A549 (cell line): ENCODE measurements at regions not wholly inside any gene's neighbourhood (a gene's known extent, or its start where the extent isn't known, plus 50 kb on each side); places are given as distances from the start of the nearest gene placed in this dataset.
"Not testable (repeated sequence)": the region's sequence is repeated elsewhere in the genome, so short reads cannot be mapped to it uniquely, and the experiment has no call there.

Source experiments
- ATAC-seq, 2 experiments: fragments of 200-7000 bp in 1 of 2; fragments of >200 bp in 1 of 2; cut with Nextera tagmentation in 1 of 2; cut with Tn5 transposase in 1 of 2; 3 replicates each; pipeline versions ENCODE4 v1.8.0 to v1.9.1; 2018 to 2020; ENCODE audit warnings: mild to moderate bottlenecking in 1 of 2, moderate library complexity in 1 of 2
- CTCF ChIA-PET: fragments of 300-600 bp; sonication (Branson Sonifier 250); formaldehyde crosslinking; extraction: SDS; loops from one replicate; lab custom pipeline; 2021; ENCODE audit warnings: antibody characterized with exemption, inconsistent platforms; lab: Yijun Ruan, JAX
- POLR2A ChIA-PET: fragments of 350-600 bp; formaldehyde crosslinking; extraction: SDS; loops from one replicate; lab custom pipeline; 2021; ENCODE audit warnings: antibody characterized with exemption, inconsistent platforms; lab: Yijun Ruan, JAX
- DNase-seq, 2 experiments: peaks; one replicate each; pipeline versions ENCODE4 v3.0.0 to v3.0.0-alpha.2; 2011 to 2016; ENCODE audit warnings: low read depth in 1 of 2, low spot score in 1 of 2
- FAIRE-seq: peaks from 2 replicates; lab custom pipeline; 2011; peaks lifted over from hg19 to GRCh38; lab: Jason Lieb, UNC
- H3K27ac ChIP-seq, 2 experiments: fragments of >200 bp; sonication (Bioruptor Twin); formaldehyde crosslinking; 3 replicates each; pipeline ENCODE4 v1.5.1; 2016 to 2017
- H3K4me1 ChIP-seq: fragments of >200 bp; sonication (Bioruptor Twin); formaldehyde crosslinking; 3 replicates; pipeline ENCODE4 v1.6.1; 2016
- H3K4me2 ChIP-seq: fragments of >200 bp; sonication (Bioruptor Twin); formaldehyde crosslinking; 3 replicates; pipeline ENCODE4 v1.6.1; 2016
- H3K4me3 ChIP-seq: fragments of >200 bp; sonication (Bioruptor Twin); formaldehyde crosslinking; 3 replicates; pipeline ENCODE4 v1.5.1; 2016
- H3K9me3 ChIP-seq: fragments of >200 bp; sonication (Bioruptor Twin); formaldehyde crosslinking; 3 replicates; pipeline ENCODE4 v1.6.1; 2016
- ATOH8 ChIP-seq: fragments of 250-450 bp; sonication (Bioruptor Pico); IDR thresholded peaks from 2 replicates; pipeline ENCODE4 v1.5.0; 2020; ENCODE audit warnings: low read depth, mild to moderate bottlenecking, moderate library complexity
- CEBPB ChIP-seq, 2 experiments: fragments of >200 bp in 1 of 2; sonication (Bioruptor Twin) in 1 of 2; formaldehyde crosslinking in 1 of 2; IDR thresholded peaks; 2 replicates each; pipeline ENCODE4 v1.6.1; 2012 to 2016
- CHD4 ChIP-seq: fragments of 200-600 bp; sonication (generic); IDR thresholded peaks from 2 replicates; pipeline ENCODE4 v1.6.1; 2016; ENCODE audit warnings: antibody characterized with exemption, mild to moderate bottlenecking, borderline replicate concordance
- E2F6 ChIP-seq: IDR thresholded peaks from 2 replicates; pipeline ENCODE4 v1.6.1; 2012; ENCODE audit warnings: low read depth, borderline replicate concordance
- ELK1 ChIP-seq: fragments of 150-350 bp; IDR thresholded peaks from 2 replicates; pipeline ENCODE4 v1.6.1; 2014; ENCODE audit warnings: low read depth, mild to moderate bottlenecking, low read length
- EP300 ChIP-seq, 2 experiments: fragments of >200 bp; sonication (Bioruptor Twin); formaldehyde crosslinking; IDR thresholded peaks; 2 replicates in 1 of 2; 3 replicates in 1 of 2; pipeline ENCODE4 v1.6.1; 2016 to 2017
- FOSL2 ChIP-seq, 2 experiments: fragments of 450-650 bp in 1 of 2; fragments of >200 bp in 1 of 2; sonication (Bioruptor Twin) in 1 of 2; formaldehyde crosslinking; IDR thresholded peaks; 2 replicates each; pipeline versions ENCODE4 v1.5.0 to v1.6.1; 2016 to 2020; ENCODE audit warnings: mild to moderate bottlenecking in 1 of 2, moderate library complexity in 1 of 2
- FOXS1 ChIP-seq: fragments of 250-450 bp; sonication (Bioruptor Pico); IDR thresholded peaks from 2 replicates; pipeline ENCODE4 v1.5.0; 2020; ENCODE audit warnings: mild to moderate bottlenecking, moderate library complexity
- HMGXB4 ChIP-seq: fragments of 250-450 bp; sonication (Bioruptor Pico); IDR thresholded peaks from 2 replicates; pipeline ENCODE4 v1.5.0; 2021; ENCODE audit warnings: mild to moderate bottlenecking, moderate library complexity, borderline replicate concordance
- HOXA7 ChIP-seq: fragments of 250-450 bp; sonication (Bioruptor Pico); IDR thresholded peaks from 2 replicates; pipeline ENCODE4 v1.5.0; 2020; ENCODE audit warnings: mild to moderate bottlenecking, moderate library complexity
- HOXB13 ChIP-seq: fragments of 250-450 bp; sonication (Bioruptor Pico); IDR thresholded peaks from 2 replicates; pipeline ENCODE4 v1.5.0; 2020; ENCODE audit warnings: low read depth, mild to moderate bottlenecking, moderate library complexity
- JUN ChIP-seq, 2 experiments: fragments of >200 bp; sonication (Bioruptor Twin); formaldehyde crosslinking; IDR thresholded peaks; 2 replicates in 1 of 2; 3 replicates in 1 of 2; pipeline ENCODE4 v1.6.1; 2016 to 2017
- JUNB ChIP-seq: fragments of >200 bp; sonication (Bioruptor Twin); formaldehyde crosslinking; IDR thresholded peaks from 2 replicates; pipeline ENCODE4 v1.6.1; 2016
- MAFK ChIP-seq: fragments of 450-650 bp; IDR thresholded peaks from 2 replicates; pipeline ENCODE4 v1.6.1; 2014; ENCODE audit not compliant: partially characterized antibody
- NFE2L2 ChIP-seq: fragments of 150-350 bp; conservative IDR thresholded peaks from 2 replicates; pipeline ENCODE4 v1.6.1; 2014; ENCODE audit warnings: low read length
- NPAS2 ChIP-seq: fragments of 250-450 bp; sonication (Bioruptor Pico); IDR thresholded peaks from 2 replicates; pipeline ENCODE4 v1.8.0; 2022; ENCODE audit warnings: mild to moderate bottlenecking, moderate library complexity, borderline replicate concordance
- NR3C1 ChIP-seq: fragments of >200 bp; sonication (Bioruptor Twin); formaldehyde crosslinking; IDR thresholded peaks from 3 replicates; pipeline ENCODE4 v1.6.1; 2017
- RAD21 ChIP-seq, 2 experiments: fragments of >200 bp in 1 of 2; sonication (Bioruptor Twin) in 1 of 2; formaldehyde crosslinking in 1 of 2; IDR thresholded peaks in 1 of 2; conservative IDR thresholded peaks in 1 of 2; 2 replicates in 1 of 2; 3 replicates in 1 of 2; pipeline ENCODE4 v1.6.1; 2012 to 2018; ENCODE audit warnings: inconsistent platforms in 1 of 2
- RARB ChIP-seq: fragments of 250-450 bp; sonication (Bioruptor Pico); IDR thresholded peaks from 2 replicates; pipeline ENCODE4 v1.8.0; 2021; ENCODE audit warnings: mild to moderate bottlenecking, moderate library complexity
- RCOR1 ChIP-seq: fragments of 150-350 bp; IDR thresholded peaks from 2 replicates; pipeline ENCODE4 v1.6.1; 2014; ENCODE audit warnings: antibody characterized with exemption, low read length, low read depth
- REST ChIP-seq: fragments of 200-600 bp; sonication (generic); IDR thresholded peaks from 2 replicates; pipeline ENCODE4 v1.6.1; 2016; ENCODE audit warnings: antibody characterized with exemption, mild to moderate bottlenecking, moderate library complexity
- RFX5 ChIP-seq: fragments of 450-650 bp; IDR thresholded peaks from 2 replicates; pipeline ENCODE4 v1.7.1; 2014; ENCODE audit warnings: antibody characterized with exemption, mild to moderate bottlenecking, moderate library complexity
- TP53 ChIP-seq: fragments of 250-450 bp; sonication (Bioruptor Pico); IDR thresholded peaks from 2 replicates; pipeline ENCODE4 v1.5.0; 2021; ENCODE audit warnings: mild to moderate bottlenecking, moderate library complexity
- ZC3H11A ChIP-seq: fragments of 450-650 bp; IDR thresholded peaks from 2 replicates; pipeline ENCODE4 v1.6.1; 2014; ENCODE audit warnings: antibody characterized with exemption, mild to moderate bottlenecking
- ZFP36 ChIP-seq: fragments of 450-650 bp; IDR thresholded peaks from 2 replicates; pipeline ENCODE4 v1.6.1; 2014; ENCODE audit warnings: borderline replicate concordance; ENCODE audit not compliant: partially characterized antibody
- ZSCAN20 ChIP-seq: fragments of 250-450 bp; sonication (Bioruptor Pico); IDR thresholded peaks from 2 replicates; pipeline ENCODE4 v1.8.0; 2022; ENCODE audit warnings: mild to moderate bottlenecking, moderate library complexity
- WGBS: methylation state at CpG from one replicate; pipeline ENCODE4 v1.1.6; 2017; ENCODE audit errors: missing lambda C conversion rate; 5-methylcytosine and 5-hydroxymethylcytosine counted together

GRCh38 chrY:7588176-7588575, 676.6 kb upstream of the AMELY start:
- POLR2A ChIA-PET, ATAC-seq, CTCF ChIA-PET, H3K4me3 ChIP-seq, H3K27ac ChIP-seq, FAIRE-seq, DNase-seq, H3K4me1 ChIP-seq, H3K4me2 ChIP-seq, H3K9me3 ChIP-seq: not testable (repeated sequence)
- WGBS: 0% methylated on average over 1 of the region's 1 CpG

GRCh38 chrY:7562541-7562940, 651.0 kb upstream of the AMELY start:
- no peak for DNase-seq
- H3K9me3 ChIP-seq: no peaks in the 10 kb centered on the region
- H3K4me2 ChIP-seq: no peak overlapping the region
- CTCF ChIA-PET: no interaction called here
- POLR2A ChIA-PET: no interaction called here
- H3K4me1 ChIP-seq: no peaks in the 10 kb centered on the region
- no peak for TF ChIP-seq NR3C1
- TF ChIP-seq ATOH8: no peak
- TF ChIP-seq EP300 (IDR thresholded peaks at IDR 0.05): no peak
- TF ChIP-seq RARB: no peak
- no peak for TF ChIP-seq HOXA7 (CRISPR knock-in tag)
- TF ChIP-seq JUNB: no peak
- no peak for TF ChIP-seq NPAS2 (CRISPR knock-in tag)
- no peak for TF ChIP-seq RAD21 (conservative IDR thresholded peaks at IDR 0.05 in 1 of 2, IDR thresholded peaks at IDR 0.05 in 1 of 2)
- TF ChIP-seq RCOR1: no peak
- no peak for TF ChIP-seq ZSCAN20 (CRISPR knock-in tag)
- TF ChIP-seq E2F6: no peak
- TF ChIP-seq CEBPB (IDR thresholded peaks at IDR 0.05): no peak
- H3K27ac ChIP-seq: no peak overlapping the region
- 2% methylated on average over 4 of the region's 4 CpGs for WGBS
- FAIRE-seq: no peak
- H3K4me3 ChIP-seq: no peak overlapping the region
- no peak for ATAC-seq

- DNase-seq (peak in 1 of 2 experiments; percentile 3), ATAC-seq (peak in 1 of 2 experiments; percentile 36; a peak in 1 of 6 replicates), FAIRE-seq (no peak)
- CTCF ChIA-PET: no interaction called here
- Histone ChIP-seq H3K4me2 (no peak overlapping the region), H3K27ac (no peak overlapping the region), H3K4me1 (no peaks in the 10 kb centered on the region), H3K9me3 (no peaks in the 10 kb centered on the region), H3K4me3 (no peak overlapping the region)
- 0% methylated on average over 3 of the region's 7 CpGs for WGBS
- POLR2A ChIA-PET: no interaction called here
- no peak for TF ChIP-seq TP53 (CRISPR knock-in tag)
- no peak for TF ChIP-seq CHD4
- TF ChIP-seq ZSCAN20 (CRISPR knock-in tag): no peak
- TF ChIP-seq ELK1: no peak
- no peak for TF ChIP-seq FOXS1
- TF ChIP-seq REST: no peak
- TF ChIP-seq ZFP36: no peak
- no peak for TF ChIP-seq MAFK
- TF ChIP-seq ZC3H11A: no peak
- no peak for TF ChIP-seq CEBPB (IDR thresholded peaks at IDR 0.05)
- no peak for TF ChIP-seq ATOH8
- TF ChIP-seq RFX5: no peak
- no peak for TF ChIP-seq HOXA7 (CRISPR knock-in tag)
- TF ChIP-seq NFE2L2: no peak
- TF ChIP-seq HOXB13 (CRISPR knock-in tag): no peak
- TF ChIP-seq FOSL2 (IDR thresholded peaks at IDR 0.05): no peak
- no peak for TF ChIP-seq FOSL2 (CRISPR knock-in tag; IDR thresholded peaks at IDR 0.05)
- TF ChIP-seq JUN (IDR thresholded peaks at IDR 0.05): no peak
- no peak for TF ChIP-seq HMGXB4 (CRISPR knock-in tag)
Observed at GRCh38 chrY:7557675-7558074, 646.1 kb upstream of the AMELY start.
